B cell (primary cell): ENCODE measurements at regions not wholly inside any gene's neighbourhood (a gene's known extent, or its start where the extent isn't known, plus 50 kb on each side); places are given as distances from the start of the nearest gene placed in this dataset.

Experiments
- ATAC-seq: fragments of 200-7000 bp; cut with Tn5 transposase; one replicate; pipeline ENCODE4 v1.10.0; 2021; ENCODE audit warnings: low read depth, mild to moderate bottlenecking, moderate number of reproducible peaks, moderate library complexity
- CTCF ChIA-PET: fragments of 350-600 bp; sonication (Branson Sonifier 250); formaldehyde crosslinking; loops from one replicate; lab custom pipeline; 2021; ENCODE audit warnings: antibody characterized with exemption, inconsistent platforms; lab: Charles Lee
- POLR2A ChIA-PET: fragments of 350-600 bp; sonication (Branson Sonifier 250); formaldehyde crosslinking; loops from one replicate; lab custom pipeline; 2021; ENCODE audit warnings: antibody characterized with exemption; lab: Charles Lee
- DNase-seq: peaks from one replicate; pipeline ENCODE4 v3.0.0; 2013
- H2AFZ ChIP-seq: 2 replicates; pipeline ENCODE4 v1.6.1; 2012; ENCODE audit warnings: mild to moderate bottlenecking, low read depth, low read length; ENCODE audit not compliant: insufficient read depth, poor library complexity, severe bottlenecking
- H3K27ac ChIP-seq, 2 donors: 1 replicate in 1 of 2; 2 replicates in 1 of 2; pipeline ENCODE4 v1.5.1; 2012 to 2013; ENCODE audit warnings: low read length in 2 of 2, mild to moderate bottlenecking in 2 of 2, moderate library complexity in 1 of 2
- H3K27me3 ChIP-seq, 4 experiments: fragments of 200-600 bp in 1 of 4; sonication (generic) in 1 of 4; replicated peaks in 1 of 4; 1 replicate in 2 of 4; 2 replicates in 2 of 4; pipeline versions ENCODE4 v1.6.1 to v1.7.0; 2013 to 2016; ENCODE audit warnings: low read length in 3 of 4, mild to moderate bottlenecking in 2 of 4, mixed read lengths in 1 of 4, moderate library complexity in 1 of 4; ENCODE audit not compliant: insufficient read depth in 4 of 4, control insufficient read depth in 3 of 4; ENCODE audit errors: control extremely low read depth in 1 of 4
- H3K36me3 ChIP-seq, 2 experiments: replicated peaks in 1 of 2; 1 replicate in 1 of 2; 2 replicates in 1 of 2; pipeline versions ENCODE4 v1.6.1 to v1.7.1; 2013; ENCODE audit warnings: low read length in 1 of 2; ENCODE audit not compliant: insufficient read depth in 2 of 2, control insufficient read depth in 1 of 2; ENCODE audit errors: control extremely low read depth in 1 of 2, extremely low read depth in 1 of 2
- H3K4me1 ChIP-seq, 2 donors: fragments of 200-600 bp in 1 of 2; sonication (generic) in 1 of 2; 1 replicate in 1 of 2; 2 replicates in 1 of 2; pipeline versions ENCODE4 v1.5.1 to v1.6.1; 2013 to 2017; ENCODE audit warnings: low read length in 2 of 2; ENCODE audit not compliant: control insufficient read depth in 2 of 2, insufficient read depth in 2 of 2
- H3K4me2 ChIP-seq: replicated peaks from 2 replicates; pipeline ENCODE3; 2012; ENCODE audit warnings: mild to moderate bottlenecking, low read depth, low read length; ENCODE audit not compliant: poor library complexity, severe bottlenecking
- H3K4me3 ChIP-seq, 5 experiments: fragments of 200-600 bp in 1 of 5; sonication (generic) in 1 of 5; 1 replicate in 3 of 5; 2 replicates in 2 of 5; pipeline versions ENCODE4 v1.5.1 to v1.7.0; 2011 to 2016; ENCODE audit warnings: low read length in 4 of 5, mild to moderate bottlenecking in 4 of 5, low read depth in 2 of 5, control low read depth in 1 of 5, moderate library complexity in 1 of 5; ENCODE audit not compliant: insufficient read depth in 1 of 5; ENCODE audit errors: control extremely low read depth in 1 of 5, extremely low read depth in 1 of 5
- H3K79me2 ChIP-seq: fragments of 200-600 bp; sonication (generic); one replicate; pipeline ENCODE4 v1.6.0; 2016; ENCODE audit warnings: low read length; ENCODE audit not compliant: control insufficient read depth, insufficient read depth
- H3K9ac ChIP-seq: fragments of 200-600 bp; sonication (generic); 2 replicates; pipeline ENCODE4 v1.6.1; 2017; ENCODE audit warnings: mild to moderate bottlenecking, low read length, moderate library complexity
- H3K9me3 ChIP-seq, 3 donors: one replicate each; pipeline versions ENCODE4 v1.6.1 to v1.7.1; 2013; ENCODE audit warnings: low read length in 2 of 3; ENCODE audit not compliant: control insufficient read depth in 2 of 3, insufficient read depth in 1 of 3; ENCODE audit errors: control extremely low read depth in 1 of 3
- H4K20me1 ChIP-seq: 2 replicates; pipeline ENCODE4 v1.6.0; 2012; ENCODE audit warnings: mild to moderate bottlenecking, low read length; ENCODE audit not compliant: insufficient read depth, control insufficient read depth, poor library complexity, severe bottlenecking
- H3K27ac Mint-ChIP-seq: one replicate; pipeline ENCODE4 v1.8.0; 2021; ENCODE audit warnings: mixed read lengths
- H3K27me3 Mint-ChIP-seq: one replicate; pipeline ENCODE4 v1.8.0; 2021; ENCODE audit warnings: mixed read lengths
- H3K4me1 Mint-ChIP-seq: one replicate; pipeline ENCODE4 v1.8.0; 2021; ENCODE audit warnings: mixed read lengths
- H3K4me3 Mint-ChIP-seq: one replicate; pipeline ENCODE4 v1.8.0; 2021; ENCODE audit warnings: mixed read lengths
- H3K9me3 Mint-ChIP-seq: one replicate; pipeline ENCODE4 v1.8.0; 2022; ENCODE audit warnings: mixed read lengths; ENCODE audit not compliant: insufficient read depth
- EZH2 ChIP-seq: IDR thresholded peaks from 2 replicates; pipeline ENCODE4 v1.6.1; 2012; ENCODE audit warnings: borderline replicate concordance, low read depth, mild to moderate bottlenecking, moderate library complexity, low read length; ENCODE audit not compliant: insufficient read depth, poor library complexity, severe bottlenecking
- WGBS: methylation state at CpG from one replicate; pipeline ENCODE4 v1.1.5; 2013; ENCODE audit warnings: missing lambda C conversion rate; ENCODE audit not compliant: insufficient coverage; 5-methylcytosine and 5-hydroxymethylcytosine counted together
- intact Hi-C: fragments of 100-400 bp; cut with micrococcal nuclease; formaldehyde crosslinking; loops from one replicate; pipeline ENCODE4 v1.10.0; 2022
- TF ChIP-seq, protein P1 (sequence below): fragments of 200-600 bp; IDR thresholded peaks from one replicate; pipeline ENCODE4 v1.8.0; 2022; ENCODE audit warnings: antibody characterized with exemption, mild to moderate bottlenecking

DNA sequence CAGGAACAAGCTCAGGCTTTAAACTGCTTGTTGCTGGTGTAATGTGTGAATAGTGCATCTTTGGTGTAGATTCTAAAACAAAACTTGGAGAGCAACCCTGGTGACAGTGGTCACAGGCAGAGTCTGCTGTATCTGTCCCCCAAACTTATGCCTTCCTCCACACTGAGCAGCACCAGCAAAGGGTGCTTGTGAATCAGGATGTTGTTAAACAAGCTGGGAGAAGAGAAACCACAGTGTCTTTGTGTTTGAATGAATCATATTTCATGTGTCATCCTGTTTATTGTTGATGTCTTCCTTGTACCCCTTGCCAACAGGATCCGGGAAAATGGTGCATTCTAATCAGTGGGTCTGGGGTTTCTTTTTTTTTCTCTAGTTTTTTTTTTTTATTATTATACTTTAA is 91.9 kb upstream of the COG2 start:
- no peak for DNase-seq
- Histone ChIP-seq H3K27me3 (no peaks in the 10 kb centered on the region), H3K36me3 (no peaks in the 10 kb centered on the region), H2AFZ (no peak overlapping the region), H3K9ac (no peak overlapping the region), H3K4me3 (no peak overlapping the region), H3K4me1 (no peaks in the 10 kb centered on the region), H3K4me2 (no peak overlapping the region), H4K20me1 (no peaks in the 10 kb centered on the region), H3K9me3 (no peaks in the 10 kb centered on the region), H3K27ac (no peak overlapping the region), H3K79me2 (no peaks in the 10 kb centered on the region)
- TF ChIP-seq, protein P1, sequence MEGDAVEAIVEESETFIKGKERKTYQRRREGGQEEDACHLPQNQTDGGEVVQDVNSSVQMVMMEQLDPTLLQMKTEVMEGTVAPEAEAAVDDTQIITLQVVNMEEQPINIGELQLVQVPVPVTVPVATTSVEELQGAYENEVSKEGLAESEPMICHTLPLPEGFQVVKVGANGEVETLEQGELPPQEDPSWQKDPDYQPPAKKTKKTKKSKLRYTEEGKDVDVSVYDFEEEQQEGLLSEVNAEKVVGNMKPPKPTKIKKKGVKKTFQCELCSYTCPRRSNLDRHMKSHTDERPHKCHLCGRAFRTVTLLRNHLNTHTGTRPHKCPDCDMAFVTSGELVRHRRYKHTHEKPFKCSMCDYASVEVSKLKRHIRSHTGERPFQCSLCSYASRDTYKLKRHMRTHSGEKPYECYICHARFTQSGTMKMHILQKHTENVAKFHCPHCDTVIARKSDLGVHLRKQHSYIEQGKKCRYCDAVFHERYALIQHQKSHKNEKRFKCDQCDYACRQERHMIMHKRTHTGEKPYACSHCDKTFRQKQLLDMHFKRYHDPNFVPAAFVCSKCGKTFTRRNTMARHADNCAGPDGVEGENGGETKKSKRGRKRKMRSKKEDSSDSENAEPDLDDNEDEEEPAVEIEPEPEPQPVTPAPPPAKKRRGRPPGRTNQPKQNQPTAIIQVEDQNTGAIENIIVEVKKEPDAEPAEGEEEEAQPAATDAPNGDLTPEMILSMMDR: no peak
- no peak for TF ChIP-seq EZH2
- no peak overlapping the region for H3K27ac Mint-ChIP-seq
- H3K9me3 Mint-ChIP-seq: no peaks in the 10 kb centered on the region
- no CpG with 5 or more reads among the region's 1 CpG for WGBS
- ChIA-PET CTCF (no interaction called here), POLR2A (no interaction called here)
- ATAC-seq: no peak
- intact Hi-C loops: no loop called here
- no peaks in the 10 kb centered on the region for H3K4me1 Mint-ChIP-seq
- H3K4me3 Mint-ChIP-seq: no peak overlapping the region
- H3K27me3 Mint-ChIP-seq: peaks cover 23% of the 10 kb centered on the region

DNA sequence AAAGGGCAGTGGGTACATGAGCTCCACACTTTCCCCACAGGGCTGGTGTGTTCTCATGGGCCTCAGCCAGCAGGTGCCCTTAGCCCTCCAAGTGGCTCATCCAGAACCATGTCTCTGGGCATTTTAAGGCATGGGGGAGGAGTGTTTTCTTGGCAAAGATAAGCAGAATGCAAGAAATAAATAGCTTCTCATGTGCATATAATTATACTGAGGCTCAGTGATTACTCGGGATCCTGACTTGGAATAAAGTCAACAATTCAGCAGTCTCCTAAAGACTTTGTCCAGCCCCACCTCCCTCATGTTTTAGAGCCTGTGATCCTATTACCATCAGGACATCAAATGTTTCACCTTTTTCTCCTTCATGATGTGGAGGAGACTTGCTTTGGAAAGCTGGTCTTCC is 92.7 kb upstream of the COG2 start:
- Histone ChIP-seq H3K4me1 (no peaks in the 10 kb centered on the region), H3K4me3 (no peak overlapping the region), H3K9ac (no peak overlapping the region), H3K27me3 (no peaks in the 10 kb centered on the region), H2AFZ (no peak overlapping the region), H3K4me2 (no peak overlapping the region), H4K20me1 (no peaks in the 10 kb centered on the region), H3K27ac (no peak overlapping the region), H3K36me3 (no peaks in the 10 kb centered on the region), H3K9me3 (no peaks in the 10 kb centered on the region), H3K79me2 (no peaks in the 10 kb centered on the region)
- ATAC-seq: no peak
- no peak overlapping the region for H3K4me3 Mint-ChIP-seq
- H3K4me1 Mint-ChIP-seq: no peaks in the 10 kb centered on the region
- TF ChIP-seq, protein P1: no peak
- TF ChIP-seq EZH2: no peak
- ChIA-PET POLR2A (no interaction called here), CTCF (no interaction called here)
- intact Hi-C loops: no loop called here
- no CpG with 5 or more reads among the region's 1 CpG for WGBS
- DNase-seq: no peak
- H3K27me3 Mint-ChIP-seq: peaks cover 24% of the 10 kb centered on the region
- H3K9me3 Mint-ChIP-seq: no peaks in the 10 kb centered on the region
- no peak overlapping the region for H3K27ac Mint-ChIP-seq
